Thyroid gland (tissue), 4 donors: ENCODE measurements at regions not wholly inside any gene's neighbourhood (a gene's known extent, or its start where the extent isn't known, plus 50 kb on each side); places are given as distances from the start of the nearest gene placed in this dataset.

Experiments
- POLR2A ChIP-seq, 2 donors: fragments of 450-650 bp; IDR thresholded peaks; one replicate each; pipeline ENCODE4 v1.6.1; 2017; ENCODE audit warnings: antibody characterized with exemption in 2 of 2, mild to moderate bottlenecking in 2 of 2, moderate library complexity in 1 of 2
- TF ChIP-seq, protein P1 (sequence below), 6 experiments: fragments of 200-600 bp in 3 of 6; fragments of 450-650 bp in 3 of 6; sonication (generic) in 3 of 6; IDR thresholded peaks; one replicate each; pipeline ENCODE4 v1.5.1; 2016 to 2019; ENCODE audit warnings: antibody characterized with exemption in 6 of 6, mild to moderate bottlenecking in 2 of 6, inconsistent platforms in 1 of 6, moderate library complexity in 1 of 6

DNA sequence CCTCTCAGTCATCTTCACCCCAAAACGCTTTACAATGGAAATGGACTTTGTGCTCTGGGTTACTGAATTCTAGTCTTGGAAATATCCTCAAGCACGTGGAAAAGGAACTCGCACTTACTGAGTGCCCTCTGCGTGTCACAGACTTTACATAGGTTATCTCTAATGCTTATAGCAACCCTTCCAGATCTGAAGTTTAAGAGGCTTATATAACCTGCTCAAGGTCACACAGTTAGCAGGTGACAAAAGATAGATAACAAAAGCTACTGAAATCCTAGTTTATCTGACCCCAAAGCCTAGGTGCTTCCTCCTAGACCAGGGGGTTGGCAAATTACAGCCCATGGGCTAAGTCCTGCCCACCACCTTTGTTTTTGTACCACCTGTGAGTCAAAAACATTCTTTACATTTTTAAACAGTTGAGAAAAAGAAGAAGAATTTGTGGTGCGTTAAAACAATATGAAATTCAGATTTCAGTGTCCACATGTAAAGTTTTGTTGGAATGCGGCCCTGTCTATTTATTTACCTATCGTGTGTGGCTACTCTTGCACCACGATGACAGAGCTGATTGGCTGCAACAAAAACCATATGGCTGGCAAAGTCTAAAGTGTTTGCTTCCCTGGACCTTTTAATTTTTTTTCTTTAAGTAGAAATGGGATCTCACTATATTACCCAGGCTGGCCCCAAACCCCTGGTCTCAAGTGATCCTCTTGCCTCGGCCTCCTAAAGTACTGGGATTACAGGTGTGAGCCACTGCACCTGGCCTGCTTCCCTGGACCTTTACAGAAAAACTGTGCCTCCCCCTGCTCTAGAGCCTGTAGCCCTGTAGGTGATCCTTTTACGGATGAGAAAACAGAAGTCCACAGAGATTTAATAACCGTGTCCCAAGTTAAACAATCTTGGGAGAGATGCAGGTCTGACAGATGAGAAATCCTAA lies 110.2 kb upstream of the RREB1 start:
- TF ChIP-seq POLR2A (IDR thresholded peaks at IDR 0.05), result no peak
- TF ChIP-seq, protein P1, sequence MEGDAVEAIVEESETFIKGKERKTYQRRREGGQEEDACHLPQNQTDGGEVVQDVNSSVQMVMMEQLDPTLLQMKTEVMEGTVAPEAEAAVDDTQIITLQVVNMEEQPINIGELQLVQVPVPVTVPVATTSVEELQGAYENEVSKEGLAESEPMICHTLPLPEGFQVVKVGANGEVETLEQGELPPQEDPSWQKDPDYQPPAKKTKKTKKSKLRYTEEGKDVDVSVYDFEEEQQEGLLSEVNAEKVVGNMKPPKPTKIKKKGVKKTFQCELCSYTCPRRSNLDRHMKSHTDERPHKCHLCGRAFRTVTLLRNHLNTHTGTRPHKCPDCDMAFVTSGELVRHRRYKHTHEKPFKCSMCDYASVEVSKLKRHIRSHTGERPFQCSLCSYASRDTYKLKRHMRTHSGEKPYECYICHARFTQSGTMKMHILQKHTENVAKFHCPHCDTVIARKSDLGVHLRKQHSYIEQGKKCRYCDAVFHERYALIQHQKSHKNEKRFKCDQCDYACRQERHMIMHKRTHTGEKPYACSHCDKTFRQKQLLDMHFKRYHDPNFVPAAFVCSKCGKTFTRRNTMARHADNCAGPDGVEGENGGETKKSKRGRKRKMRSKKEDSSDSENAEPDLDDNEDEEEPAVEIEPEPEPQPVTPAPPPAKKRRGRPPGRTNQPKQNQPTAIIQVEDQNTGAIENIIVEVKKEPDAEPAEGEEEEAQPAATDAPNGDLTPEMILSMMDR (IDR thresholded peaks at IDR 0.05), result no peak
